ENCODE measurements at regions not wholly inside any gene's neighbourhood (a gene's known extent, or its start where the extent isn't known, plus 50 kb on each side); places are given as distances from the start of the nearest gene placed in this dataset.
A peak's percentile ranks its signal among the peaks of the same experiment; 100 is the strongest.

GRCh38 chr1:38614861-38615260 lies 244.7 kb downstream of the RRAGC start:
- no peak overlapping the region for H3K27ac ChIP-seq (ENCODE audit: poor library complexity, severe bottlenecking)

GRCh38 chr1:38613996-38614395 lies 245.6 kb downstream of the RRAGC start:
- no peaks in the 10 kb centered on the region for H3K36me3 ChIP-seq (ENCODE audit: low read depth)
- H3K4me1 ChIP-seq (ENCODE audit: insufficient read depth, poor library complexity, severe bottlenecking), result no peaks in the 10 kb centered on the region
- H3K27ac ChIP-seq (ENCODE audit: poor library complexity, severe bottlenecking), result no peak overlapping the region
- DNase-seq (ENCODE audit: low spot score), result no peak
- H3K9me3 ChIP-seq (ENCODE audit: severe bottlenecking), result no peaks in the 10 kb centered on the region
- no peak for ATAC-seq (ENCODE audit: low read depth)
- no peaks in the 10 kb centered on the region for H3K27me3 ChIP-seq (ENCODE audit: insufficient read depth, poor library complexity, severe bottlenecking)
- no peak overlapping the region for H3K4me3 ChIP-seq (ENCODE audit: severe bottlenecking)
- TF ChIP-seq CTCF (IDR thresholded peaks at IDR 0.05; ENCODE audit: poor library complexity, severe bottlenecking), result no peak

More at GRCh38 chr1:38614861-38615260, 244.7 kb downstream of the RRAGC start:
- no peak for TF ChIP-seq CTCF (IDR thresholded peaks at IDR 0.05; ENCODE audit: poor library complexity, severe bottlenecking)
- H3K27me3 ChIP-seq (ENCODE audit: insufficient read depth, poor library complexity, severe bottlenecking), result no peaks in the 10 kb centered on the region
- H3K9me3 ChIP-seq (ENCODE audit: severe bottlenecking), result no peaks in the 10 kb centered on the region
- DNase-seq (ENCODE audit: low spot score), result no peak
- no peak overlapping the region for H3K4me3 ChIP-seq (ENCODE audit: severe bottlenecking)
- H3K36me3 ChIP-seq (ENCODE audit: low read depth), result no peaks in the 10 kb centered on the region
- no peak for ATAC-seq (ENCODE audit: low read depth)
- H3K4me1 ChIP-seq (ENCODE audit: insufficient read depth, poor library complexity, severe bottlenecking), result no peaks in the 10 kb centered on the region

GRCh38 chr1:38612951-38613350 lies 246.6 kb downstream of the RRAGC start:
- Histone ChIP-seq H3K4me3 (ENCODE audit: severe bottlenecking) (no peak overlapping the region), H3K27ac (ENCODE audit: poor library complexity, severe bottlenecking) (no peak overlapping the region), H3K36me3 (ENCODE audit: low read depth) (no peaks in the 10 kb centered on the region), H3K9me3 (ENCODE audit: severe bottlenecking) (no peaks in the 10 kb centered on the region), H3K4me1 (ENCODE audit: insufficient read depth, poor library complexity, severe bottlenecking) (no peaks in the 10 kb centered on the region), H3K27me3 (ENCODE audit: insufficient read depth, poor library complexity, severe bottlenecking) (no peaks in the 10 kb centered on the region)
- DNase-seq (ENCODE audit: low spot score), result no peak
- no peak for TF ChIP-seq CTCF (IDR thresholded peaks at IDR 0.05; ENCODE audit: poor library complexity, severe bottlenecking)
- no peak for ATAC-seq (ENCODE audit: low read depth)

- Histone ChIP-seq H3K27ac (ENCODE audit: poor library complexity, severe bottlenecking) (no peak overlapping the region), H3K36me3 (ENCODE audit: low read depth) (no peaks in the 10 kb centered on the region), H3K9me3 (ENCODE audit: severe bottlenecking) (no peaks in the 10 kb centered on the region), H3K4me1 (ENCODE audit: insufficient read depth, poor library complexity, severe bottlenecking) (no peaks in the 10 kb centered on the region), H3K27me3 (ENCODE audit: insufficient read depth, poor library complexity, severe bottlenecking) (no peaks in the 10 kb centered on the region), H3K4me3 (ENCODE audit: severe bottlenecking) (no peak overlapping the region)
- TF ChIP-seq CTCF (IDR thresholded peaks at IDR 0.05; ENCODE audit: poor library complexity, severe bottlenecking), result no peak
- ATAC-seq (ENCODE audit: low read depth) (no peak), DNase-seq (ENCODE audit: low spot score) (no peak)
These were observed 247.8 kb downstream of the RRAGC start for GRCh38 chr1:38611664-38612211.

- peak; percentile 27 for DNase-seq (ENCODE audit: low spot score)
- TF ChIP-seq CTCF (IDR thresholded peaks at IDR 0.05; ENCODE audit: poor library complexity, severe bottlenecking), result no peak
- ATAC-seq (ENCODE audit: low read depth), result no peak
- H3K27me3 ChIP-seq (ENCODE audit: insufficient read depth, poor library complexity, severe bottlenecking), result no peaks in the 10 kb centered on the region
- H3K27ac ChIP-seq (ENCODE audit: poor library complexity, severe bottlenecking), result no peak overlapping the region
- H3K4me3 ChIP-seq (ENCODE audit: severe bottlenecking), result no peak overlapping the region
- H3K36me3 ChIP-seq (ENCODE audit: low read depth), result no peaks in the 10 kb centered on the region
- H3K4me1 ChIP-seq (ENCODE audit: insufficient read depth, poor library complexity, severe bottlenecking), result peaks cover 3% of the 10 kb centered on the region
- no peaks in the 10 kb centered on the region for H3K9me3 ChIP-seq (ENCODE audit: severe bottlenecking)
These were observed 250.2 kb downstream of the RRAGC start for GRCh38 chr1:38609166-38610025.

Data from RWPE2 (cell line).